Duodenal mucosa (tissue), 2 donors: ENCODE measurements at regions not wholly inside any gene's neighbourhood (a gene's known extent, or its start where the extent isn't known, plus 50 kb on each side); places are given as distances from the start of the nearest gene placed in this dataset.

Experiments
- H3K27ac ChIP-seq: one replicate; pipeline ENCODE4 v1.7.0; 2013; ENCODE audit warnings: low read depth, low read length
- H3K27me3 ChIP-seq, 2 donors: one replicate each; pipeline ENCODE4 v1.7.0; 2013; ENCODE audit warnings: low read length in 2 of 2, control low read depth in 1 of 2; ENCODE audit not compliant: insufficient read depth in 2 of 2, control insufficient read depth in 1 of 2
- H3K36me3 ChIP-seq, 2 donors: one replicate each; pipeline ENCODE4 v1.7.0; 2013; ENCODE audit warnings: low read length in 2 of 2, control low read depth in 1 of 2; ENCODE audit not compliant: insufficient read depth in 2 of 2, control insufficient read depth in 1 of 2
- H3K4me1 ChIP-seq, 2 donors: one replicate each; pipeline ENCODE4 v1.7.0; 2013; ENCODE audit warnings: low read length in 2 of 2, control low read depth in 1 of 2; ENCODE audit not compliant: insufficient read depth in 2 of 2, control insufficient read depth in 1 of 2
- H3K4me3 ChIP-seq, 2 donors: one replicate each; pipeline ENCODE4 v1.7.0; 2013; ENCODE audit warnings: low read length in 2 of 2, low read depth in 1 of 2
- H3K9ac ChIP-seq, 2 donors: one replicate each; pipeline ENCODE4 v1.7.0; 2013; ENCODE audit warnings: low read length in 2 of 2, low read depth in 1 of 2
- H3K9me3 ChIP-seq, 2 donors: one replicate each; pipeline ENCODE4 v1.7.0; 2013; ENCODE audit warnings: low read length in 2 of 2, control low read depth in 1 of 2; ENCODE audit not compliant: control insufficient read depth in 1 of 2

DNA sequence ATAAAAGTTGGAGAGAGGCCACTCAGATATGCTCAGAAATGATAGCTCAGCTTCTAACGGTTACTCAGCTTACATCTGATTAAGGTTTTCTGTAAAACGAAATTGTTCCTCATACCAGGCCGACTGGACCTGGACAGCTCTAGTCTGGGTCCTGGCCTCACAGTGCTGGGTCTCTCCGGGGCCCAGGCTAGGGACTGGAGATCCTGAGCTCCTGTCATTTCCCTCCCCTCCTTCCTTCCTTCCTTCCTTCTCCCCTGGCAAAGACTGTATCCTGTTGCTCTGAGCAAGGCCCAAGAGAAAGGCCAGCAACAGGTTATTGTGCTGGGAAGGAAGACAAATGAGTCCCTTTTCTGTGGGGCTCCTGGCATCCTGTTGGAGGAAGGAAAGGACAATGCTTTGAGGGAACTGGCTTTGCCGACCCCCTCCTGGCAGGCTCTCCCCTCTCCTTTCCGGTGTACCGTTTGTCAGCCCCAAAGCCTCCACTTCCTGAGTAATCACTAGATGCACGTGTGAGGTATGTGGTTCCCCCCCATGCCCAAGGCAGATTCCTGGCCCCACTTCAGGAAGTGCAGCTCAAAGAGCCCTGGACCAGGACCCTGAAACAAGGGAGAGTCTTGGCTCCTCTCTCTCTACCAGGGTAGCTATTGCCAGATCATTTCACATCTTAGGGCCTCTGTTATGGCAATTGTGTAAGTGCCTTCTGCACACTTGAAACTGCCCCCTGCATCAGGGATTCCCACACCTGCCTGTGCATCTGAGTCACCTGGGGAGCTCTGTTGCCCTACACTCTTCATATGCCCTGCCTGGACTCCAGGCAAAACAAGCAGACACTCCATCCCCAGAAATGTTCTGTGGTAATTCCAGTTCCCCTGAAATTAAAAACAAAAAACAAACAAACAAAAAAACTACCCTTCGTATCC lies 212.7 kb upstream of the FGGY start:
- Histone ChIP-seq H3K4me1 (peaks cover 8 to 10% of the 10 kb centered on the region in 2 donors), H3K27me3 (no peaks in the 10 kb centered on the region), H3K27ac (no peak overlapping the region), H3K36me3 (no peaks in the 10 kb centered on the region), H3K9ac (no peak overlapping the region), H3K4me3 (no peak overlapping the region), H3K9me3 (peaks cover under 1 to 2% of the 10 kb centered on the region in 2 donors)

DNA sequence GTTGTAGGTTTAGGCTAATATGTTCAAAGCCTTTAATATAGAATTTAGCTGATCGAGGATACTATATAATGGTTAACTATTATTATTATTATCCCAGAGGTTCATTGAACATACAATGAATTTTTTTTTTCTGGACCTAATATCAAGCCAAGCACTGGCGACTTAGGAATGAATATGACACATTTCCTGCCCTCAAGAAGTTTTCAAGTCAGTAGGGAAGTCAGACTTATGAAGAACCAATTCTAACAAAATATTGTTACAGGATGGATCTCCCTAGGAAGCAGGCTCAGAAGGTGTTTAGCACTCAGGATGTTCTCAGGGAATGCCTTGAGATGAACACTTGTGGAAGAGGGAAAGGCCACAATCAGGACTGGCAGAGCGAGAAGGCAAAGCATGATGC lies 211.8 kb upstream of the FGGY start:
- Histone ChIP-seq H3K27me3 (no peaks in the 10 kb centered on the region), H3K36me3 (no peaks in the 10 kb centered on the region), H3K4me1 (peaks cover 0 to 6% of the 10 kb centered on the region in 2 donors), H3K27ac (no peak overlapping the region), H3K9ac (no peak overlapping the region), H3K9me3 (peaks cover 4% of the 10 kb centered on the region in 2 donors), H3K4me3 (no peak overlapping the region)

DNA sequence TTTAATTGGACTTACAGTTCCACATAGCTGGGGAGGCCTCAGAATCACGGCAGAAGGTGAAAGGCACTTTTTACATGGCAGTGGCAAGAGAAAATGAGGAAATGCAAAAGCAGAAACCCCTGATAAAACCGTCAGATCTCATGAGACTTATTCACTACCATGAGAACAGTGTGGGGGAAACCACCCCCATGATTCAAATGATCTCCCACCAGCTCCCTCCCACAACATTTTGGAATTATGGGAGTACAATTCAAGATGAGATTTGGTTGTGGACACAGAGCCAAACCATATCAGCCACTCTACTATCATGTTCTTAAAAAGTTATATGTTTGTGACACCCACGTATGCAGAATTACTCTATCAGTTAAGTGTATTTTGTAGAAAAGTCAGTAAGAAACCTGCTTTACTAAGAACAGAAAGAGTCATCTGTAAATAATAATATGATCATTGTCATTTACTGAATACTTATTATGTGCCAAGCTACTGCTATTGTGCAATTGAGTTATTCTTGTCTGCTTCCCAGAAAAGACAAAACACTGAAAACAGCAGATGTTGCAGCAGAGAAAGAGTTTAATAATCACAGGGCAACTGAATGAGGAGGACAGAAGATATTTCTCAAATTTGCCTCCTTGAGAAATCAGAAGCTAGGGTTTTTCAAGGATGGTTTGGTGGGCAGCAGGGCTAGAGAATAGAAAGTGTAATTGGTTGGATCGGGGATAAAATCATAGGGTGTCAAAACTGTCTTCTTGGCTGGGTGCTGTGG lies 207.7 kb upstream of the FGGY start:
- Histone ChIP-seq H3K27ac (no peak overlapping the region), H3K27me3 (no peaks in the 10 kb centered on the region), H3K9me3 (peaks cover 4% of the 10 kb centered on the region in 2 donors), H3K9ac (no peak overlapping the region), H3K4me1 (peaks cover 10 to 11% of the 10 kb centered on the region in 2 donors), H3K4me3 (no peak overlapping the region), H3K36me3 (no peaks in the 10 kb centered on the region)

DNA sequence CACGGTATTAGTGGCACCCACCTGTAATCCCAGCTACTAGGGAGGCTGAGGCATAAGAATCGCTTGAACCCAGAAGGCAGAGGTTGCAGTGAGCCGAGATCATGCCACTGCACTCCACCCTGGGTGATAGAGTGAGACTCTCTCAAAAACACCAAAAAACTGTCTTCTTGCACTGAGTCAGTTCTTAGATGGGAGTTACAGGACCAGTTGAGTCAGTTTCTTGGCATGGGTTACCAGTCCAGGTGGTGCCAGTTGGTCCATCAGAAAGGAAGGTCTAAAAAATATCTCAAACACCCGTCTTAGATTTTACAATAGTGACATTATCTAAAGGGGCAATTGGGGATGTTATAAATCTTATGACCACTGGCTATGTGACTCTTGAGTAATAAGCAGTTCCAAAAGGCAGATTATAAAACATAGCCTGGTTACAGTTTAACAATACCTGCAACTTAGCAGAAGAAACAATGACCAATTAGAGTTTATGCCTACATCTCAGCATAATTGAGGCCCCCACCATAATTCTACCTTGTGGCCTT lies 206.9 kb upstream of the FGGY start:
- Histone ChIP-seq H3K4me1 (peaks cover 6 to 10% of the 10 kb centered on the region in 2 donors), H3K27me3 (no peaks in the 10 kb centered on the region), H3K9ac (no peak overlapping the region), H3K9me3 (peaks cover 4% of the 10 kb centered on the region in 2 donors), H3K36me3 (no peaks in the 10 kb centered on the region), H3K27ac (no peak overlapping the region), H3K4me3 (no peak overlapping the region)

DNA sequence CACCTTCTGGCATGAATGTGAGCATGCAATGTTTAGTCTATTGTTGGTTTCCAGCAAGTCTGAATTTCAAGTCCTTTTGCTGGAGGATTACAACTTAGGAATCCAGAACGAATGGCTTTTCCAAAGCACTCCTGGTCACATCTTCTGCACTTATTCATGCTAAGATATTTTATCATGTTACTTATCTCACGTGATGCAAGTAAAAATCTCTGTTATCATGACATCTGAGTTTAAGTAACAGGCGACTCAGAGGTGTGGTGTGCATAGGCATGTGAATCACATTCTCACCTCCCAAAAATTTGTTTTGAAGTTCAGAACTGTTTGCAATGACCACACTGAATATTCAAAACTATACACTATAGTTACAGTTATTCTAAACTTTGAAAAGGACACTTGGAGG lies 204.8 kb upstream of the FGGY start:
- Histone ChIP-seq H3K4me3 (no peak overlapping the region), H3K9me3 (peaks cover 4% of the 10 kb centered on the region in 2 donors), H3K9ac (no peak overlapping the region), H3K27me3 (no peaks in the 10 kb centered on the region), H3K36me3 (no peaks in the 10 kb centered on the region), H3K4me1 (peaks cover 6 to 10% of the 10 kb centered on the region in 2 donors), H3K27ac (no peak overlapping the region)

DNA sequence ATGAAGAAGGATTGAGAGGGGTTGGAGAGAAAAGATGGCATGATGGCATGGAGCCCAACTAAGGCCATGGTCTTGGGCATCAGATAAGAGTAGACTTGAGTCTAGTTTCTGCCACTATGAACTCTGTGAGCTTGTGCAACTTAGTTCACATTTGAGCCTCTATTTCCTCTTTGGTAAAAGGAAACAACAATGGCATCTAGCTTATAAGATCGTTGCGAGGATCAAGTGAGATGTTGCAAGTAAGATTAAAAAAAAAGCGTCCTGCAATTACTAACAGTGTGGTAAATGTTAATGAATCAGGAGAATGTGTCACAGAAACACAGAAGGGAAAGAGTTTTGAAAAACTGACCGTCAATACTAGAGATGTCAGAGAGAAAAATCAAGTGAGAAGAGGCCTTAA lies 202.9 kb upstream of the FGGY start:
- Histone ChIP-seq H3K27me3 (no peaks in the 10 kb centered on the region), H3K9me3 (peaks cover 4% of the 10 kb centered on the region in 2 donors), H3K9ac (no peak overlapping the region)

DNA sequence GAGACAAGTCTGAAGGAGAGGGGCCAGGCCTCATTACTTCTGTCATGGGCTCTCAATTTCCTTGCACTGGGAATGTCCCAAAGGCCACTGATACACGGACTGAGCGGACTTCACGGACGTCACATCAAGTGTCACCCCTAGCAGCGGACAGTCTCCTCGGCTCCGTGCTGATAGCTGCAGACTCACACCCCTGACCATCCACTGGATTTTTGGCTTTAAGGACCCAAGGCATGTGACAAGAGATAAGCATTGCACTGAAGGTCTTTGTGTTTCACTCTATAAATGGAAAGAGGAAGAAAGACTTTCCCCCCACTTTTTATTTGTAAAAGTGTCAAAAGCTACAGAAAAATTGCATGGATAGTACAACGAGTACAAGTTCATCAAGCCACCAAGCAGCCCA lies 200.4 kb upstream of the FGGY start:
- no peaks in the 10 kb centered on the region for H3K9me3 ChIP-seq
- no peaks in the 10 kb centered on the region for H3K27me3 ChIP-seq
- no peaks in the 10 kb centered on the region for H3K36me3 ChIP-seq
- H3K9ac ChIP-seq: no peak overlapping the region
- peaks cover under 1% of the 10 kb centered on the region in 2 donors for H3K4me1 ChIP-seq
- H3K27ac ChIP-seq: no peak overlapping the region
- H3K4me3 ChIP-seq: no peak overlapping the region

More for the DNA sequence above, 202.9 kb upstream of the FGGY start:
- Histone ChIP-seq H3K27ac (no peak overlapping the region), H3K4me1 (peaks cover 6 to 10% of the 10 kb centered on the region in 2 donors), H3K36me3 (no peaks in the 10 kb centered on the region), H3K4me3 (no peak overlapping the region)

DNA sequence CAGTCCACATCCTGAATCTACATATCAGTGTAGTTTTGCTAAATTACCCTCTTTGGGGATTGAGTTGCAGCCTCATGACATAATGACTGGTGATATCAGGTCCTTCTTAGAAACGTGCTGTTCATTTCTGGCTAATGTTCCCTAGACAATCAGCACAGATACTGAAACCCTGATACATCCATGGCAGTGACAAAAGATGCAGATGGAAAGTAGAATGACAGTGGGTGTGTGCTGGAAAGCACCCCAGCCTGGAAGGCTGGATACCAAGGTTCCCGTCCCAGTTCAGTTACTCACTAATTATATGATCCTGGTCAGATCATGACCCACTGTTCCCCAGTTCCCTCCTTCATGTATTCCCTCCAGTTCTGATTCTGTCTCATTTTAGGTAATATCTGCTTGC lies 198.2 kb upstream of the FGGY start:
- H3K9me3 ChIP-seq: no peaks in the 10 kb centered on the region
- H3K27ac ChIP-seq: no peak overlapping the region
- H3K4me1 ChIP-seq: no peaks in the 10 kb centered on the region

GRCh38 chr1:59100708-59101374 lies 196.1 kb upstream of the FGGY start:
- Histone ChIP-seq H3K4me1 (no peaks in the 10 kb centered on the region), H3K9ac (no peak overlapping the region), H3K36me3 (no peaks in the 10 kb centered on the region), H3K27me3 (no peaks in the 10 kb centered on the region), H3K27ac (no peak overlapping the region), H3K4me3 (no peak overlapping the region), H3K9me3 (no peaks in the 10 kb centered on the region)

More for the DNA sequence above, 198.2 kb upstream of the FGGY start:
- Histone ChIP-seq H3K36me3 (no peaks in the 10 kb centered on the region), H3K4me3 (no peak overlapping the region), H3K27me3 (no peaks in the 10 kb centered on the region), H3K9ac (no peak overlapping the region)
